GM12873 (cell line): ENCODE measurements at regions not wholly inside any gene's neighbourhood (a gene's known extent, or its start where the extent isn't known, plus 50 kb on each side); places are given as distances from the start of the nearest gene placed in this dataset.

Source experiments
- CTCF ChIP-seq: IDR thresholded peaks from 2 replicates; pipeline ENCODE4 v1.5.1; 2012; ENCODE audit warnings: low read depth, mild to moderate bottlenecking, moderate library complexity, low read length, control low read depth; ENCODE audit not compliant: insufficient read depth; ENCODE audit errors: missing control alignments

GRCh38 chr5:98588215-98588614 lies 185.2 kb upstream of the RGMB start:
- no peak for TF ChIP-seq CTCF

DNA sequence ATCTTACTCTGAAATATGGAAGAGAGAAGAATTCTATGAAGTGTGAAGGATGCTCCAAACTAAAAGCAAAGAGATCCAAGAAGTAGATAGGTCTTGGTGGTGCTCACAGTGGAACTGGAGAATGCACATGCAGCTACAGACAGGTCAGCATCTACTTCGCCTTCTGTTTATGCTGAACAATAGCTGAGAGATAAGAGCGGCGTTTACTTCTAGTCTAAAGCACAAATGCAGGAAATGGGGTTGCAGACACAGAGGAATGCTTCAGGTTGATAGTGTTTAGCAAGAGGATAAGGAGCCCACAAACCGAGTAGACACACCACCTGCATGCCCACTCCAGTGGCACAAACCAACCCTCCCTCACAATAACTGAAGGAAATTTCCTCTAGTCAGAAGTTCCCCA lies 180.0 kb upstream of the RGMB start:
- TF ChIP-seq CTCF = no peak

- no peak for TF ChIP-seq CTCF
Measured at GRCh38 chr5:98594098-98594497, 179.4 kb upstream of the RGMB start.

- TF ChIP-seq CTCF = no peak
Measured at GRCh38 chr5:98599016-98599415, 174.4 kb upstream of the RGMB start.

- no peak for TF ChIP-seq CTCF
Measured at GRCh38 chr5:98602534-98603112, 170.8 kb upstream of the RGMB start.

GRCh38 chr5:98603456-98603855 lies 170.0 kb upstream of the RGMB start:
- no peak for TF ChIP-seq CTCF

DNA sequence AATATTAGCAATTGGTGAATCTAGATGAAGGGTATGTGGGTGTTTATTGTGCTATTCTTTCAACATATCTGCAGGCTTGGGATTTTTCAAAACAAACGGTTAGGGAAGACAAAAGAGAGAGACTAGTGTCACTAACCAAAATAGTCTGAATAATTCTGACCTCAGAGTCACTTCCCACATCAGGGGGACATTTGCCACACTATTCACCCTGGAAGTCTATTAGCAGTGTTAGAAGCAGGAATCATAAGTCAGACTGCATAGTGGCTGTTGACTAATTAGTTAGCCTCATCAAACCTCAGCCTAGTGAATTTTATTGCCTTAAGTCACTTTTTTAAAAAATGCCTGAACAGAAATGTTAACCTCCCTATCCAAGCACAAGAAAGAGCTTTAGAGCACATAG lies 169.2 kb upstream of the RGMB start:
- no peak for TF ChIP-seq CTCF
